ENCODE measurements at regions not wholly inside any gene's neighbourhood (a gene's known extent, or its start where the extent isn't known, plus 50 kb on each side); places are given as distances from the start of the nearest gene placed in this dataset.
"Not testable (repeated sequence)": the region's sequence is repeated elsewhere in the genome, so short reads cannot be mapped to it uniquely, and the experiment has no call there.

GRCh38 chr2:62412347-62412742 is 93.7 kb downstream of the TMEM17 start:
- in situ Hi-C loops (cut with HindIII; ENCODE audit: low sequenced_read_pairs) = loop anchor here (5.0 kb wide), 1 partner anchor 35 kb away; no protein-coding TSS in a partner anchor

GRCh38 chr2:62410926-62411456 is 95.0 kb downstream of the TMEM17 start:
- in situ Hi-C loops (cut with HindIII; ENCODE audit: low sequenced_read_pairs) = loop anchor here (5.0 kb wide), 1 partner anchor 34 kb away; no protein-coding TSS in a partner anchor

GRCh38 chr2:62410015-62410453 is 96.0 kb downstream of the TMEM17 start:
- in situ Hi-C loops (cut with HindIII; ENCODE audit: low sequenced_read_pairs) = loop anchor here (5.0 kb wide), 1 partner anchor 33 kb away; no protein-coding TSS in a partner anchor

GRCh38 chr2:62409442-62409841 is 96.6 kb downstream of the TMEM17 start:
- in situ Hi-C loops (cut with HindIII; ENCODE audit: low sequenced_read_pairs) = no loop called here

- in situ Hi-C loops (cut with HindIII; ENCODE audit: low sequenced_read_pairs) = no loop called here
These were observed 97.7 kb downstream of the TMEM17 start for GRCh38 chr2:62408241-62408677.

- in situ Hi-C loops (cut with HindIII; ENCODE audit: low sequenced_read_pairs) = no loop called here
These were observed 98.2 kb downstream of the TMEM17 start for GRCh38 chr2:62407838-62408237.

- in situ Hi-C loops (cut with HindIII; ENCODE audit: low sequenced_read_pairs) = no loop called here
These were observed 98.6 kb downstream of the TMEM17 start for GRCh38 chr2:62407401-62407800.

- in situ Hi-C loops (cut with HindIII; ENCODE audit: low sequenced_read_pairs) = no loop called here
These were observed 99.4 kb downstream of the TMEM17 start for GRCh38 chr2:62406573-62407043.

- in situ Hi-C loops (cut with HindIII; ENCODE audit: low sequenced_read_pairs) = no loop called here
These were observed 101.1 kb downstream of the TMEM17 start for GRCh38 chr2:62404913-62405312.

GRCh38 chr2:62402156-62402555 is 103.8 kb downstream of the TMEM17 start:
- in situ Hi-C loops (cut with HindIII; ENCODE audit: low sequenced_read_pairs) = no loop called here

- in situ Hi-C loops (cut with HindIII; ENCODE audit: low sequenced_read_pairs) = no loop called here
These were observed 107.6 kb downstream of the TMEM17 start for GRCh38 chr2:62398356-62398755.

- in situ Hi-C loops (cut with HindIII; ENCODE audit: low sequenced_read_pairs) = no loop called here
These were observed 109.1 kb downstream of the TMEM17 start for GRCh38 chr2:62396880-62397279.

- in situ Hi-C loops (cut with HindIII; ENCODE audit: low sequenced_read_pairs) = no loop called here
These were observed 112.7 kb downstream of the TMEM17 start for GRCh38 chr2:62393293-62393692.

GRCh38 chr2:62391696-62392095 is 114.3 kb downstream of the TMEM17 start:
- in situ Hi-C loops (cut with HindIII; ENCODE audit: low sequenced_read_pairs) = no loop called here

GRCh38 chr2:62386378-62386777 is 119.6 kb downstream of the TMEM17 start:
- in situ Hi-C loops (cut with HindIII; ENCODE audit: low sequenced_read_pairs) = not testable (repeated sequence)

GRCh38 chr2:62383846-62384245 is 122.1 kb downstream of the TMEM17 start:
- in situ Hi-C loops (cut with HindIII; ENCODE audit: low sequenced_read_pairs) = no loop called here

- in situ Hi-C loops (cut with HindIII; ENCODE audit: low sequenced_read_pairs) = no loop called here
These were observed 123.2 kb downstream of the TMEM17 start for GRCh38 chr2:62382757-62383156.

- in situ Hi-C loops (cut with HindIII; ENCODE audit: low sequenced_read_pairs) = no loop called here
These were observed 123.9 kb downstream of the TMEM17 start for GRCh38 chr2:62382122-62382521.

GRCh38 chr2:62381656-62382055 is 124.3 kb downstream of the TMEM17 start:
- in situ Hi-C loops (cut with HindIII; ENCODE audit: low sequenced_read_pairs) = no loop called here

GRCh38 chr2:62379566-62379965 is 126.4 kb downstream of the TMEM17 start:
- in situ Hi-C loops (cut with HindIII; ENCODE audit: low sequenced_read_pairs) = loop anchor here (5.0 kb wide), 1 partner anchor 33 kb away; no protein-coding TSS in a partner anchor

- in situ Hi-C loops (cut with HindIII; ENCODE audit: low sequenced_read_pairs) = loop anchor here (5.0 kb wide), 1 partner anchor 37 kb away; no protein-coding TSS in a partner anchor
These were observed 130.9 kb downstream of the TMEM17 start for GRCh38 chr2:62375113-62375420.

GRCh38 chr2:62374301-62375112 is 131.5 kb downstream of the TMEM17 start:
- in situ Hi-C loops (cut with HindIII; ENCODE audit: low sequenced_read_pairs) = loop anchor here (5.0 kb wide), 1 partner anchor 38 kb away; no protein-coding TSS in a partner anchor
